GM12892 (cell line): ENCODE measurements at regions not wholly inside any gene's neighbourhood (a gene's known extent, or its start where the extent isn't known, plus 50 kb on each side); places are given as distances from the start of the nearest gene placed in this dataset.
"Not testable (repeated sequence)": the region's sequence is repeated elsewhere in the genome, so short reads cannot be mapped to it uniquely, and the experiment has no call there.

Experiments
- DNase-seq: peaks from one replicate; pipeline ENCODE4 v3.0.0; 2011; ENCODE audit not compliant: insufficient read length
- FAIRE-seq: peaks from 2 replicates; lab custom pipeline; 2011; peaks lifted over from hg19 to GRCh38; lab: Jason Lieb, UNC
- POLR2A ChIP-seq: IDR thresholded peaks from 2 replicates; pipeline ENCODE4 v1.6.1; 2011; ENCODE audit warnings: low read depth, low read length, control low read depth
- POLR2AphosphoS5 ChIP-seq: IDR thresholded peaks from 2 replicates; pipeline ENCODE4 v1.6.1; 2011; ENCODE audit warnings: low read depth, low read length, control low read depth
- TAF1 ChIP-seq: IDR thresholded peaks from 2 replicates; pipeline ENCODE4 v1.6.1; 2011; ENCODE audit warnings: low read depth, mild to moderate bottlenecking, control low read depth, low read length, borderline replicate concordance

- TF ChIP-seq POLR2AphosphoS5 (no peak), POLR2A (no peak)
- FAIRE-seq (no peak), DNase-seq (no peak)
These were observed 98.0 kb upstream of the NR5A2 start for GRCh38 chr1:199929556-199929955.

GRCh38 chr1:199930067-199930466, 97.4 kb upstream of the NR5A2 start:
- FAIRE-seq, DNase-seq: not testable (repeated sequence)

DNA sequence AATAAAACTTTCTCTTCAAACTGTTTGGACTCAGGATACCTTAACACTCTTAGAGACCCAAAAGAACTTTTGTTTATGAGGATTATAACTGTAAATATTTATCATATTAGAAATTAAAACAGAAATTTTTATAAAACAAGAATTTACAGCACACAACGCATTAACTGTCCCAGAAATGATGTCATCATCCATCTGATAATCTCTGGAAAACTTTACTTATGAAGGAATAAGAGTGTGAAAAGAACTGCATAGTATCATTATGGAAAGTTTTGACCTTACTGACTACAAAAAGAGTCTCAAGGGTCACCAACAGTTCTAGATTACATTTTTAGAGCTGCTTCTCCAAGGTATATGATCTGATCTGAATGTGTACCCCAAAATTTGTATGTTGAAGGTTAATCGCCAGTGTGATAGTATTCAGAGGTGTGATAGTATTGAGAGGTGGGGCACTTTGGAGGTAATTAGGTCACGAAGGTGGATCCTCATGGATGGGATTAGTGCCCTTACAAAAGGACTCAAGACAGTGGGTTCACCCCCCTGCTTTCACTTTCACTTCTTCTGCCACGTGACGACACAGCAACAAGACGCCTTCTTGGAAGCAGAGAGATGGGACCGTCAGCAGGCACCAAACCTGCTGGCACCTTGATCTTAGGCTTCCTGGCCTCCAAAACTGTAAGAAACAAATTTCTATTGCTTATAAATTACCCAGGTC, 95.7 kb upstream of the NR5A2 start:
- no peak for TF ChIP-seq POLR2AphosphoS5
- no peak for TF ChIP-seq TAF1
- no peak for TF ChIP-seq POLR2A
- FAIRE-seq = no peak
- DNase-seq = no peak

DNA sequence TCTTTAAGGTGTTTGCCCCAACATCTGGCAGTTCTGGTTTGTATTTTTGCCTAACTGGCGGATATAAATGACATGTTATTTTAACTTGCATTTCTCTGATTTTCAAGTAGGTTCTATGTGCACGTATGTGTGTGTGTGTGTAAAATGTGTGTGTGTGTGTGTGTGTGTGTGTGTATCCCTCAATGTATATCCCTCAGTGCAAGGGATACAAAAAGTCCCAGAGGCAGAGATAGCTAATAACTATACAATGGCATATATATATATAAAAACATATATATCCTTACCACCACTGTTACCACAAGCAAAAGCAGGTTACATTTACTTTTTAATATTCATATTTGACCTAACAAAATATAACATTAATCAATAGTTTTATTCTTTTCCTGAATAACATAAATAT, 95.0 kb upstream of the NR5A2 start:
- DNase-seq = no peak
- FAIRE-seq = no peak
- TF ChIP-seq TAF1 (no peak), POLR2AphosphoS5 (no peak), POLR2A (no peak)

- FAIRE-seq = no peak
These were observed 91.1 kb upstream of the NR5A2 start for GRCh38 chr1:199936441-199936840.

GRCh38 chr1:199937161-199937560, 90.3 kb upstream of the NR5A2 start:
- FAIRE-seq (no peak), DNase-seq (no peak)
- TF ChIP-seq POLR2A = no peak
- no peak for TF ChIP-seq POLR2AphosphoS5
- TF ChIP-seq TAF1 = no peak

More at GRCh38 chr1:199936441-199936840, 91.1 kb upstream of the NR5A2 start:
- no peak for DNase-seq
- no peak for TF ChIP-seq POLR2AphosphoS5
- TF ChIP-seq TAF1 = no peak
- no peak for TF ChIP-seq POLR2A

DNA sequence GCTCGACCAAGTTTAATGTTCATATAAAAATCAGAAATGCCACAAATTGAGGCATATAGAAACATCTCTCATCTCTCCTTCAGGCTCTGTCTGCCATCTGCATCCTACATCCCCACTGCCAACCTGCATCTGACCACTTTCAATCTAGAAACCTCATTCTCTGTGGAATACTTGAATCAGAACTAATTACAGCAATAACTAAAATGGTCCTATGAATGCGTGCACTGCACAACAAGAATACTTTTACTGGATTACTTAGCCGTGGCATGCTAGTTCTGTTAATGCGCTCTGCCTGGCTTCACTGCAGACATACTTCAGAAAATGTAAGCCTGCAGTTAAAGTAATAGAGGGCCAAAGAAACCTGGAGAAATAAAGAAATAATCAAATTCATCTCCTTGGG, 89.8 kb upstream of the NR5A2 start:
- DNase-seq = no peak
- TF ChIP-seq POLR2A (no peak), TAF1 (no peak), POLR2AphosphoS5 (no peak)
- no peak for FAIRE-seq

DNA sequence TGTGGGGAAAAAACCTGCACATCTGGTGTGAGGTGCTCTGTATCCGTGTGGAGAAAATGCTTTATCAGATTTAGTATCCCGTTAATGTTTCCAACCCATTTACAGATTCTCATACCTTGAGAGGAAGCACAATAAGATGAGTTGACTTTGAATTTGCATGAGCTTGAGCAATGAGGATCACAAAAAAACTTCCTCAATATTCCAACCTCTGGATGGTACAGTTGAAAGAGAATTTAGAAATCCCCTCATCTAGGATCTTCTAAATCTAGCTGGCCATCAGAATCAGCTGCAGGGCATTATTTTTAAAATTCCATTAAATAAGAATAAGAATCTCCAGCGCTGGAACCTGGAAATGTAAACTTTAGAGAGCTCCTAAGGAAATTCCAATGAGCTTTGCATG, 82.5 kb upstream of the NR5A2 start:
- DNase-seq (no peak), FAIRE-seq (no peak)
- TF ChIP-seq POLR2AphosphoS5 (no peak), POLR2A (no peak), TAF1 (no peak)

DNA sequence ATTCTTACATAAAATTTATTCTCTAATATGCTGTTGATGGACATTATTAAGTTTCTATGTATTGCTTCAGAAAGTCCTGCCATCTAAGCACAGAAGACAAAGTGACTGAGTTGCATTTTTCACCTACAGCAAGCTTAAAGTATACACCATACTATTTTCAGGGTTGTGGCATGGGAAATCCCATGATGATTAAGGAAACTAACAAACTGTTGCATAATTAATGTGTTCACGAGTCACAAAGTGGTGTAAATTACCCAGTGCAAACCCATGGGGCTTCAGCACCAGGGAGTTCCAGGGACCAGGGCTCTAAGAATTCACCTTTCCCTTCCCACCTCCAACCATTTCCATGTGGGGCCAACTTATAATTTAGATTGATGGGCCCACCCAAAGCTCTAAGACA, 81.9 kb upstream of the NR5A2 start:
- no peak for FAIRE-seq
- no peak for DNase-seq

GRCh38 chr1:199946305-199947155, 81.0 kb upstream of the NR5A2 start:
- TF ChIP-seq TAF1 (no peak), POLR2AphosphoS5 (no peak), POLR2A (no peak)
- FAIRE-seq (no peak), DNase-seq (no peak)

More for the DNA sequence above, 81.9 kb upstream of the NR5A2 start:
- TF ChIP-seq POLR2AphosphoS5 (no peak), POLR2A (no peak), TAF1 (no peak)

- no peak for TF ChIP-seq POLR2AphosphoS5
- TF ChIP-seq TAF1 = no peak
- no peak for TF ChIP-seq POLR2A
- no peak for DNase-seq
- FAIRE-seq = no peak
These were observed 78.8 kb upstream of the NR5A2 start for GRCh38 chr1:199948587-199949280.

- not testable (repeated sequence) for FAIRE-seq, DNase-seq
These were observed 76.5 kb upstream of the NR5A2 start for GRCh38 chr1:199951005-199951404.
